H1 (cell line): ENCODE measurements at regions not wholly inside any gene's neighbourhood (a gene's known extent, or its start where the extent isn't known, plus 50 kb on each side); places are given as distances from the start of the nearest gene placed in this dataset.

ENCODE experiments used
- ASH2L ChIP-seq: fragments of 200-600, 300-600 bp; sonication (generic); IDR thresholded peaks from one replicate; pipeline ENCODE4 v1.7.1; 2017; ENCODE audit warnings: low read length
- CTCF ChIP-seq, 3 experiments: IDR thresholded peaks; 1 replicate in 2 of 3; 2 replicates in 1 of 3; pipeline versions ENCODE4 v1.5.1 to v1.6.1; 2011; ENCODE audit warnings: low read length in 3 of 3, mild to moderate bottlenecking in 3 of 3, inconsistent platforms in 2 of 3, low read depth in 1 of 3, moderate library complexity in 1 of 3; ENCODE audit not compliant: insufficient read depth in 1 of 3; ENCODE audit errors: control extremely low read depth in 1 of 3
- HDAC2 ChIP-seq, 2 experiments: fragments of 300-600 bp in 1 of 2; sonication (generic) in 1 of 2; IDR thresholded peaks; 2 replicates each; pipeline ENCODE4 v1.6.1; 2011 to 2012; ENCODE audit warnings: low read depth in 2 of 2, low read length in 2 of 2, mild to moderate bottlenecking in 2 of 2, moderate library complexity in 2 of 2, borderline replicate concordance in 1 of 2, inconsistent platforms in 1 of 2
- POLR2A ChIP-seq, 2 experiments: IDR thresholded peaks; 1 replicate in 1 of 2; 2 replicates in 1 of 2; pipeline ENCODE4 v1.6.1; 2011; ENCODE audit warnings: low read depth in 2 of 2, low read length in 2 of 2, mild to moderate bottlenecking in 2 of 2; ENCODE audit errors: control extremely low read depth in 1 of 2
- RNF2 ChIP-seq: fragments of 200-900, 300-1000 bp; sonication (generic); IDR thresholded peaks from 2 replicates; pipeline ENCODE4 v1.7.1; 2016; ENCODE audit warnings: borderline replicate concordance, low read depth, mild to moderate bottlenecking, antibody characterized with exemption, low read length; ENCODE audit not compliant: poor library complexity, severe bottlenecking; ENCODE audit errors: missing control alignments
- TBP ChIP-seq: IDR thresholded peaks from 2 replicates; pipeline ENCODE4 v1.6.1; 2011; ENCODE audit warnings: low read depth, low read length, improper control_type of control experiment
- TF ChIP-seq, protein P1 (sequence below): fragments of 300-600 bp; sonication (generic); IDR thresholded peaks from 2 replicates; pipeline ENCODE4 v1.7.1; 2012; ENCODE audit warnings: low read length, moderate library complexity, mild to moderate bottlenecking, inconsistent platforms; ENCODE audit not compliant: insufficient replicate concordance
- TF ChIP-seq, protein P2 (sequence below): IDR thresholded peaks from 2 replicates; pipeline ENCODE4 v1.6.1; 2012; ENCODE audit warnings: inconsistent platforms

- TF ChIP-seq, protein P1, sequence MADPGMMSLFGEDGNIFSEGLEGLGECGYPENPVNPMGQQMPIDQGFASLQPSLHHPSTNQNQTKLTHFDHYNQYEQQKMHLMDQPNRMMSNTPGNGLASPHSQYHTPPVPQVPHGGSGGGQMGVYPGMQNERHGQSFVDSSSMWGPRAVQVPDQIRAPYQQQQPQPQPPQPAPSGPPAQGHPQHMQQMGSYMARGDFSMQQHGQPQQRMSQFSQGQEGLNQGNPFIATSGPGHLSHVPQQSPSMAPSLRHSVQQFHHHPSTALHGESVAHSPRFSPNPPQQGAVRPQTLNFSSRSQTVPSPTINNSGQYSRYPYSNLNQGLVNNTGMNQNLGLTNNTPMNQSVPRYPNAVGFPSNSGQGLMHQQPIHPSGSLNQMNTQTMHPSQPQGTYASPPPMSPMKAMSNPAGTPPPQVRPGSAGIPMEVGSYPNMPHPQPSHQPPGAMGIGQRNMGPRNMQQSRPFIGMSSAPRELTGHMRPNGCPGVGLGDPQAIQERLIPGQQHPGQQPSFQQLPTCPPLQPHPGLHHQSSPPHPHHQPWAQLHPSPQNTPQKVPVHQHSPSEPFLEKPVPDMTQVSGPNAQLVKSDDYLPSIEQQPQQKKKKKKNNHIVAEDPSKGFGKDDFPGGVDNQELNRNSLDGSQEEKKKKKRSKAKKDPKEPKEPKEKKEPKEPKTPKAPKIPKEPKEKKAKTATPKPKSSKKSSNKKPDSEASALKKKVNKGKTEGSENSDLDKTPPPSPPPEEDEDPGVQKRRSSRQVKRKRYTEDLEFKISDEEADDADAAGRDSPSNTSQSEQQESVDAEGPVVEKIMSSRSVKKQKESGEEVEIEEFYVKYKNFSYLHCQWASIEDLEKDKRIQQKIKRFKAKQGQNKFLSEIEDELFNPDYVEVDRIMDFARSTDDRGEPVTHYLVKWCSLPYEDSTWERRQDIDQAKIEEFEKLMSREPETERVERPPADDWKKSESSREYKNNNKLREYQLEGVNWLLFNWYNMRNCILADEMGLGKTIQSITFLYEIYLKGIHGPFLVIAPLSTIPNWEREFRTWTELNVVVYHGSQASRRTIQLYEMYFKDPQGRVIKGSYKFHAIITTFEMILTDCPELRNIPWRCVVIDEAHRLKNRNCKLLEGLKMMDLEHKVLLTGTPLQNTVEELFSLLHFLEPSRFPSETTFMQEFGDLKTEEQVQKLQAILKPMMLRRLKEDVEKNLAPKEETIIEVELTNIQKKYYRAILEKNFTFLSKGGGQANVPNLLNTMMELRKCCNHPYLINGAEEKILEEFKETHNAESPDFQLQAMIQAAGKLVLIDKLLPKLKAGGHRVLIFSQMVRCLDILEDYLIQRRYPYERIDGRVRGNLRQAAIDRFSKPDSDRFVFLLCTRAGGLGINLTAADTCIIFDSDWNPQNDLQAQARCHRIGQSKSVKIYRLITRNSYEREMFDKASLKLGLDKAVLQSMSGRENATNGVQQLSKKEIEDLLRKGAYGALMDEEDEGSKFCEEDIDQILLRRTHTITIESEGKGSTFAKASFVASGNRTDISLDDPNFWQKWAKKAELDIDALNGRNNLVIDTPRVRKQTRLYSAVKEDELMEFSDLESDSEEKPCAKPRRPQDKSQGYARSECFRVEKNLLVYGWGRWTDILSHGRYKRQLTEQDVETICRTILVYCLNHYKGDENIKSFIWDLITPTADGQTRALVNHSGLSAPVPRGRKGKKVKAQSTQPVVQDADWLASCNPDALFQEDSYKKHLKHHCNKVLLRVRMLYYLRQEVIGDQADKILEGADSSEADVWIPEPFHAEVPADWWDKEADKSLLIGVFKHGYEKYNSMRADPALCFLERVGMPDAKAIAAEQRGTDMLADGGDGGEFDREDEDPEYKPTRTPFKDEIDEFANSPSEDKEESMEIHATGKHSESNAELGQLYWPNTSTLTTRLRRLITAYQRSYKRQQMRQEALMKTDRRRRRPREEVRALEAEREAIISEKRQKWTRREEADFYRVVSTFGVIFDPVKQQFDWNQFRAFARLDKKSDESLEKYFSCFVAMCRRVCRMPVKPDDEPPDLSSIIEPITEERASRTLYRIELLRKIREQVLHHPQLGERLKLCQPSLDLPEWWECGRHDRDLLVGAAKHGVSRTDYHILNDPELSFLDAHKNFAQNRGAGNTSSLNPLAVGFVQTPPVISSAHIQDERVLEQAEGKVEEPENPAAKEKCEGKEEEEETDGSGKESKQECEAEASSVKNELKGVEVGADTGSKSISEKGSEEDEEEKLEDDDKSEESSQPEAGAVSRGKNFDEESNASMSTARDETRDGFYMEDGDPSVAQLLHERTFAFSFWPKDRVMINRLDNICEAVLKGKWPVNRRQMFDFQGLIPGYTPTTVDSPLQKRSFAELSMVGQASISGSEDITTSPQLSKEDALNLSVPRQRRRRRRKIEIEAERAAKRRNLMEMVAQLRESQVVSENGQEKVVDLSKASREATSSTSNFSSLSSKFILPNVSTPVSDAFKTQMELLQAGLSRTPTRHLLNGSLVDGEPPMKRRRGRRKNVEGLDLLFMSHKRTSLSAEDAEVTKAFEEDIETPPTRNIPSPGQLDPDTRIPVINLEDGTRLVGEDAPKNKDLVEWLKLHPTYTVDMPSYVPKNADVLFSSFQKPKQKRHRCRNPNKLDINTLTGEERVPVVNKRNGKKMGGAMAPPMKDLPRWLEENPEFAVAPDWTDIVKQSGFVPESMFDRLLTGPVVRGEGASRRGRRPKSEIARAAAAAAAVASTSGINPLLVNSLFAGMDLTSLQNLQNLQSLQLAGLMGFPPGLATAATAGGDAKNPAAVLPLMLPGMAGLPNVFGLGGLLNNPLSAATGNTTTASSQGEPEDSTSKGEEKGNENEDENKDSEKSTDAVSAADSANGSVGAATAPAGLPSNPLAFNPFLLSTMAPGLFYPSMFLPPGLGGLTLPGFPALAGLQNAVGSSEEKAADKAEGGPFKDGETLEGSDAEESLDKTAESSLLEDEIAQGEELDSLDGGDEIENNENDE, result no peak
- TF ChIP-seq, protein P2, sequence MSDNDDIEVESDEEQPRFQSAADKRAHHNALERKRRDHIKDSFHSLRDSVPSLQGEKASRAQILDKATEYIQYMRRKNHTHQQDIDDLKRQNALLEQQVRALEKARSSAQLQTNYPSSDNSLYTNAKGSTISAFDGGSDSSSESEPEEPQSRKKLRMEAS, result no peak
- TF ChIP-seq TBP, result no peak
- TF ChIP-seq POLR2A (IDR thresholded peaks at IDR 0.05; ENCODE audit: control extremely low read depth in 1 of 2, low read depth in 2 of 2, low read length in 2 of 2), result no peak
- TF ChIP-seq ASH2L, result no peak
- no peak for TF ChIP-seq CTCF (IDR thresholded peaks at IDR 0.05; ENCODE audit: control extremely low read depth in 1 of 3, insufficient read depth in 1 of 3, low read depth in 1 of 3, low read length in 3 of 3)
- TF ChIP-seq RNF2, result no peak
- TF ChIP-seq HDAC2 (IDR thresholded peaks at IDR 0.05; ENCODE audit: borderline replicate concordance in 1 of 2, low read depth in 2 of 2, low read length in 2 of 2), result no peak
Observed at GRCh38 chr10:62498271-62498670, 124.1 kb downstream of the ZNF365 start (continued).
